Endodermal cell (in vitro differentiated cells): ENCODE measurements at regions not wholly inside any gene's neighbourhood (a gene's known extent, or its start where the extent isn't known, plus 50 kb on each side); places are given as distances from the start of the nearest gene placed in this dataset.

Experiments
- DNase-seq: peaks from one replicate; pipeline ENCODE4 v3.0.0-alpha.2; 2017
- H3K27ac ChIP-seq: 2 replicates; pipeline ENCODE4 v1.5.1; 2013; ENCODE audit warnings: mild to moderate bottlenecking, low read depth, low read length, moderate library complexity
- H3K27me3 ChIP-seq: 2 replicates; pipeline ENCODE4 v1.6.1; 2013; ENCODE audit warnings: mild to moderate bottlenecking, low read length, moderate library complexity; ENCODE audit not compliant: insufficient read depth, control insufficient read depth, poor library complexity, severe bottlenecking
- H3K36me3 ChIP-seq: 2 replicates; pipeline ENCODE4 v1.7.0; 2013; ENCODE audit warnings: mild to moderate bottlenecking, low read length, moderate library complexity; ENCODE audit not compliant: control insufficient read depth, insufficient read depth
- H3K4me1 ChIP-seq: one replicate; pipeline ENCODE4 v1.7.0; 2013; ENCODE audit warnings: low read length; ENCODE audit not compliant: control insufficient read depth, insufficient read depth
- H3K4me3 ChIP-seq: 2 replicates; pipeline ENCODE4 v1.5.1; 2013; ENCODE audit warnings: mild to moderate bottlenecking, low read length, moderate library complexity
- H3K9ac ChIP-seq: 2 replicates; pipeline ENCODE4 v1.6.1; 2013; ENCODE audit warnings: mild to moderate bottlenecking, low read length, moderate library complexity; ENCODE audit not compliant: poor library complexity, severe bottlenecking; ENCODE audit errors: extremely low read depth
- H3K9me3 ChIP-seq: 2 replicates; pipeline ENCODE4 v1.6.1; 2013; ENCODE audit warnings: mild to moderate bottlenecking, low read length, moderate library complexity; ENCODE audit not compliant: control insufficient read depth
- H3K27ac Mint-ChIP-seq: 2 replicates; pipeline ENCODE4 v1.8.0; 2020; ENCODE audit warnings: mixed read lengths
- H3K27me3 Mint-ChIP-seq: 2 replicates; pipeline ENCODE4 v1.8.0; 2021; ENCODE audit warnings: mild to moderate bottlenecking, mixed read lengths; ENCODE audit not compliant: insufficient read depth
- H3K36me3 Mint-ChIP-seq: 2 replicates; pipeline ENCODE4 v1.8.0; 2020; ENCODE audit warnings: low read depth, mixed read lengths
- H3K4me1 Mint-ChIP-seq: 2 replicates; pipeline ENCODE4 v1.8.0; 2020; ENCODE audit warnings: mixed read lengths
- H3K4me3 Mint-ChIP-seq: 2 replicates; pipeline ENCODE4 v1.8.0; 2020; ENCODE audit warnings: mild to moderate bottlenecking, moderate library complexity, mixed read lengths
- H3K9me3 Mint-ChIP-seq: 2 replicates; pipeline ENCODE4 v1.8.0; 2020; ENCODE audit warnings: mild to moderate bottlenecking, mixed read lengths
- WGBS, 2 experiments: methylation state at CpG; one replicate each; pipeline versions ENCODE4 v1.1.5 to v1.1.7; 2013; ENCODE audit warnings: missing lambda C conversion rate in 2 of 2, mixed read lengths in 1 of 2; ENCODE audit not compliant: insufficient coverage in 1 of 2, insufficient read length in 1 of 2; 5-methylcytosine and 5-hydroxymethylcytosine counted together
- TF ChIP-seq, protein P1 (sequence below): fragments of 200-600 bp; sonication (generic); conservative IDR thresholded peaks from 2 replicates; pipeline ENCODE4 v1.5.0; 2021; ENCODE audit warnings: antibody characterized with exemption, mild to moderate bottlenecking

DNA sequence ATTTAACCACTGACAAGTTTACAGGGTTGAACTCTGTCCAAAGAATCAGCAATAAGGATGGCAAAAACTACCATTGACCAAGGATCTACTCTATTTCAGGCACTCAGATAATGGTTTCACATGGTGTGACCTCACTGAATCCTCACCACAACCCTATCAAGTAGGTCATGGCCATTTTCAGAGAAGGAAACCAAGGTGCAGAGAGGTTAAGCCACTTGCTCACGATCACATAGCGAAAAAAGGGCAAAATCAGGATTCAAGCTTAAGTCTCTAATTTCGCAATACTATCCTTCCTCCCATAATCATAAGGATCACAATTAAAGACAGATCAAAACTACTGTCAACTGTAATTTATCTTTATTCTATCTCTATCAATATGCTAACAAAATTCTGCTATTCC lies 191.0 kb upstream of the AFF2 start:
- no peaks in the 10 kb centered on the region for H3K27me3 ChIP-seq
- no peak overlapping the region for H3K4me3 Mint-ChIP-seq
- H3K27ac ChIP-seq: no peak overlapping the region
- H3K9ac ChIP-seq: no peak overlapping the region
- no peaks in the 10 kb centered on the region for H3K36me3 Mint-ChIP-seq
- no peaks in the 10 kb centered on the region for H3K27me3 Mint-ChIP-seq
- TF ChIP-seq, protein P1, sequence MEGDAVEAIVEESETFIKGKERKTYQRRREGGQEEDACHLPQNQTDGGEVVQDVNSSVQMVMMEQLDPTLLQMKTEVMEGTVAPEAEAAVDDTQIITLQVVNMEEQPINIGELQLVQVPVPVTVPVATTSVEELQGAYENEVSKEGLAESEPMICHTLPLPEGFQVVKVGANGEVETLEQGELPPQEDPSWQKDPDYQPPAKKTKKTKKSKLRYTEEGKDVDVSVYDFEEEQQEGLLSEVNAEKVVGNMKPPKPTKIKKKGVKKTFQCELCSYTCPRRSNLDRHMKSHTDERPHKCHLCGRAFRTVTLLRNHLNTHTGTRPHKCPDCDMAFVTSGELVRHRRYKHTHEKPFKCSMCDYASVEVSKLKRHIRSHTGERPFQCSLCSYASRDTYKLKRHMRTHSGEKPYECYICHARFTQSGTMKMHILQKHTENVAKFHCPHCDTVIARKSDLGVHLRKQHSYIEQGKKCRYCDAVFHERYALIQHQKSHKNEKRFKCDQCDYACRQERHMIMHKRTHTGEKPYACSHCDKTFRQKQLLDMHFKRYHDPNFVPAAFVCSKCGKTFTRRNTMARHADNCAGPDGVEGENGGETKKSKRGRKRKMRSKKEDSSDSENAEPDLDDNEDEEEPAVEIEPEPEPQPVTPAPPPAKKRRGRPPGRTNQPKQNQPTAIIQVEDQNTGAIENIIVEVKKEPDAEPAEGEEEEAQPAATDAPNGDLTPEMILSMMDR: no peak
- peaks cover 63% of the 10 kb centered on the region for H3K9me3 Mint-ChIP-seq
- no peaks in the 10 kb centered on the region for H3K9me3 ChIP-seq
- no peak for DNase-seq
- H3K27ac Mint-ChIP-seq: no peak overlapping the region
- WGBS, 2 experiments: 100% methylated on average over 1 to 3 of the region's 3 CpGs
- H3K4me1 Mint-ChIP-seq: no peaks in the 10 kb centered on the region
- H3K4me3 ChIP-seq: no peak overlapping the region
- H3K4me1 ChIP-seq: no peaks in the 10 kb centered on the region
- no peaks in the 10 kb centered on the region for H3K36me3 ChIP-seq

DNA sequence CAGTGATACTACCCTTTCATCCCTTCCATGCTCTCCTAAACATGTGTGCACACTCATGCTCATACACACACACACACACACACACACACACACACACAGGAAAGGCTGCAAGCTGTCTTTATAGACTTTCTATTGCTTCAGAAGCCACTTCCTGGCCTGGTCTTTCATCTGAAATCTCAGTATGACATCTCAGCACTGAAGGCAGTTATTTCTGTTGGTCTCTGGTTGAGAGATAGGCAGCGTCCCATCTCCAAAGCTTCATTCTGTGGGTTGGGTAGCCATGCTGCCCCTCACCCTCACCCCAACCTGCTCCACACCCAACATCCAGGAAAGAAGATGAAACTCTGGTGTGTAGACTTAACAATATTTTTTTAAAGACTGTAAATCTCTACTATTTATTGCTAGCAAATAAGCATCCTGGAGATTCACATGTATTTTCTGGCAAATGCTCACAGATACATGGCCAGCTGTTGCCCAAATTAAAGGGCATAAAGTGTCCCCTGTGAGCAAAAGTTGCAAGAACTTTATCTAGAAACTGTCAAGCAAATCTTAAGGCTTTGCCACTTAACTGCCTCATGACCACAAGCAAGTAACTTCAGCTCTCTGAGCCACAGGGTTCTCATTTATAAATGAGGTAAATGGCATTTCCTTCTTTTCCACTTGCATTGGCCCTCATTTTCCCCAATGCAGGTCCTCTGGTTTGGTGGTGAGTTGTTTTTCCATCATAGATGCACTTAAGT lies 189.8 kb upstream of the AFF2 start:
- 67% methylated on average over 1 of the region's 1 CpG; no CpG with 5 or more reads in 1 of the 2 experiments for WGBS, 2 experiments

DNA sequence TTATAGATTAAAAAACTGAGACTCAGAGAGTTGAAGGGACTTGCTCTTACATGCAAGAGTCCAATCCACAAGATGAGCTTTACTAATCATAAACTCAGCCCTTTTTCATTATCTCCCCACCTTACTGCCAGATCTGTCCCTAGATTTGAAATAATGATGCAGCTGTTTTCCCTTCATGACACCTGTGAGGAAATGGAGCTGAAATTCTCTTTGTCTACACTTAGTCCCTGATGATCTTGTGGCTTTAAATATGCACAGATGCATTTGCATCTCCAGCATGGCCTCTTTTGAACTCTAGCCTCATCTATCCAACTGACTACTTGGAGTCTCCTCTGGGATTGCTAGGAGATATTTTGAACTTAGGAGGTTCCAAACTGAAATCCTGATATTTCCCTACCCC lies 188.9 kb upstream of the AFF2 start:
- Mint-ChIP-seq H3K27me3 (no peaks in the 10 kb centered on the region), H3K27ac (no peak overlapping the region), H3K9me3 (peaks cover 52% of the 10 kb centered on the region), H3K4me3 (no peak overlapping the region), H3K4me1 (no peaks in the 10 kb centered on the region), H3K36me3 (no peaks in the 10 kb centered on the region)
- Histone ChIP-seq H3K9me3 (no peaks in the 10 kb centered on the region), H3K27ac (no peak overlapping the region), H3K4me3 (no peak overlapping the region), H3K36me3 (no peaks in the 10 kb centered on the region), H3K27me3 (no peaks in the 10 kb centered on the region), H3K4me1 (no peaks in the 10 kb centered on the region), H3K9ac (no peak overlapping the region)
- DNase-seq: no peak
- TF ChIP-seq, protein P1: no peak

More for the DNA sequence above, 189.8 kb upstream of the AFF2 start:
- no peaks in the 10 kb centered on the region for H3K9me3 ChIP-seq
- H3K4me1 ChIP-seq: no peaks in the 10 kb centered on the region
- TF ChIP-seq, protein P1: no peak
- H3K4me3 ChIP-seq: no peak overlapping the region
- H3K27me3 ChIP-seq: no peaks in the 10 kb centered on the region
- no peaks in the 10 kb centered on the region for H3K4me1 Mint-ChIP-seq
- no peak overlapping the region for H3K27ac ChIP-seq
- no peak overlapping the region for H3K9ac ChIP-seq
- no peaks in the 10 kb centered on the region for H3K36me3 Mint-ChIP-seq
- peaks cover 55% of the 10 kb centered on the region for H3K9me3 Mint-ChIP-seq
- no peaks in the 10 kb centered on the region for H3K27me3 Mint-ChIP-seq
- no peaks in the 10 kb centered on the region for H3K36me3 ChIP-seq
- DNase-seq: no peak
- H3K4me3 Mint-ChIP-seq: no peak overlapping the region
- no peak overlapping the region for H3K27ac Mint-ChIP-seq
